IMR-90 (cell line): ENCODE measurements at regions not wholly inside any gene's neighbourhood (a gene's known extent, or its start where the extent isn't known, plus 50 kb on each side); places are given as distances from the start of the nearest gene placed in this dataset.

Experiments used
- BHLHE40 ChIP-seq: fragments of 150-350 bp; IDR thresholded peaks from 2 replicates; pipeline ENCODE4 v1.6.1; 2016; ENCODE audit warnings: mild to moderate bottlenecking, low read depth, low read length
- CEBPB ChIP-seq: IDR thresholded peaks from 2 replicates; pipeline ENCODE4 v1.6.1; 2012; ENCODE audit warnings: low read depth, low read length, improper control_type of control experiment
- FOS ChIP-seq: fragments of 150-350 bp; IDR thresholded peaks from 2 replicates; pipeline ENCODE4 v1.6.1; 2016; ENCODE audit warnings: low read depth, low read length
- MAFK ChIP-seq: IDR thresholded peaks from 2 replicates; pipeline ENCODE4 v1.6.1; 2012; ENCODE audit warnings: low read depth, low read length, improper control_type of control experiment
- MXI1 ChIP-seq: IDR thresholded peaks from 2 replicates; pipeline ENCODE4 v1.6.1; 2012; ENCODE audit warnings: low read depth, mild to moderate bottlenecking, low read length, moderate library complexity, borderline replicate concordance
- POLR2A ChIP-seq: IDR thresholded peaks from 2 replicates; pipeline ENCODE4 v1.6.1; 2012; ENCODE audit warnings: mild to moderate bottlenecking, low read depth, low read length
- RAD21 ChIP-seq: IDR thresholded peaks from 2 replicates; pipeline ENCODE4 v1.6.1; 2012; ENCODE audit warnings: low read length, improper control_type of control experiment
- RCOR1 ChIP-seq: IDR thresholded peaks from 2 replicates; pipeline ENCODE4 v1.6.1; 2012; ENCODE audit warnings: mild to moderate bottlenecking, low read length, improper control_type of control experiment; ENCODE audit not compliant: insufficient replicate concordance
- RFX5 ChIP-seq: IDR thresholded peaks from 2 replicates; pipeline ENCODE4 v1.8.0; 2012; ENCODE audit warnings: low read depth, mild to moderate bottlenecking, low read length, moderate library complexity
- SMC3 ChIP-seq: fragments of 150-350 bp; IDR thresholded peaks from 2 replicates; pipeline ENCODE4 v1.6.1; 2016; ENCODE audit warnings: low read depth, mild to moderate bottlenecking, antibody characterized with exemption, low read length, moderate library complexity
- TF ChIP-seq, protein P1 (sequence below): conservative IDR thresholded peaks from 2 replicates; pipeline ENCODE4 v1.5.1; 2012; ENCODE audit warnings: mild to moderate bottlenecking, low read depth, low read length, improper control_type of control experiment
- TF ChIP-seq, protein P2 (sequence below): fragments of 150-350 bp; IDR thresholded peaks from 2 replicates; pipeline ENCODE4 v1.6.1; 2017; ENCODE audit warnings: mild to moderate bottlenecking, antibody characterized with exemption, low read length, low read depth

DNA sequence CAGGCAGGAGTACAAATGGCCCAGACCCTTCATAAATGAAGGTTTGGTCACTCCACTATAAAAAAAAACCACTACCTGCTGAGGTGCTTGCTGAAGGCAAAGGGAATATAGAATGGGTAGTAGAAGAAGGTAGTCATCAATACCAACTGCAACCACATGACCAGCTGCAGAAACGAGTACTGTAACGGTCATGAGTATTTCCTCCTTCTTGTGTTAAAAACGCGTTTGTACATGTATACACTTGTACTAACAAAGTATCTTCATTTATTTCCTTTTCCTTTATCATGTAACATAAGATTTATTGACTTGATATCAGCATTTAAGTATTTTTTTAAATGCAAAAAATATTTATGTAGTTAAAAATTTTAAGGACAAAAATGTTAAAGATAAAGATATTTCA lies 238.6 kb downstream of the TFAP2B start:
- TF ChIP-seq, protein P1, sequence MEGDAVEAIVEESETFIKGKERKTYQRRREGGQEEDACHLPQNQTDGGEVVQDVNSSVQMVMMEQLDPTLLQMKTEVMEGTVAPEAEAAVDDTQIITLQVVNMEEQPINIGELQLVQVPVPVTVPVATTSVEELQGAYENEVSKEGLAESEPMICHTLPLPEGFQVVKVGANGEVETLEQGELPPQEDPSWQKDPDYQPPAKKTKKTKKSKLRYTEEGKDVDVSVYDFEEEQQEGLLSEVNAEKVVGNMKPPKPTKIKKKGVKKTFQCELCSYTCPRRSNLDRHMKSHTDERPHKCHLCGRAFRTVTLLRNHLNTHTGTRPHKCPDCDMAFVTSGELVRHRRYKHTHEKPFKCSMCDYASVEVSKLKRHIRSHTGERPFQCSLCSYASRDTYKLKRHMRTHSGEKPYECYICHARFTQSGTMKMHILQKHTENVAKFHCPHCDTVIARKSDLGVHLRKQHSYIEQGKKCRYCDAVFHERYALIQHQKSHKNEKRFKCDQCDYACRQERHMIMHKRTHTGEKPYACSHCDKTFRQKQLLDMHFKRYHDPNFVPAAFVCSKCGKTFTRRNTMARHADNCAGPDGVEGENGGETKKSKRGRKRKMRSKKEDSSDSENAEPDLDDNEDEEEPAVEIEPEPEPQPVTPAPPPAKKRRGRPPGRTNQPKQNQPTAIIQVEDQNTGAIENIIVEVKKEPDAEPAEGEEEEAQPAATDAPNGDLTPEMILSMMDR: no peak
- TF ChIP-seq, protein P2, sequence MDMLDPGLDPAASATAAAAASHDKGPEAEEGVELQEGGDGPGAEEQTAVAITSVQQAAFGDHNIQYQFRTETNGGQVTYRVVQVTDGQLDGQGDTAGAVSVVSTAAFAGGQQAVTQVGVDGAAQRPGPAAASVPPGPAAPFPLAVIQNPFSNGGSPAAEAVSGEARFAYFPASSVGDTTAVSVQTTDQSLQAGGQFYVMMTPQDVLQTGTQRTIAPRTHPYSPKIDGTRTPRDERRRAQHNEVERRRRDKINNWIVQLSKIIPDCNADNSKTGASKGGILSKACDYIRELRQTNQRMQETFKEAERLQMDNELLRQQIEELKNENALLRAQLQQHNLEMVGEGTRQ: no peak
- no peak for TF ChIP-seq POLR2A
- no peak for TF ChIP-seq RAD21
- TF ChIP-seq RCOR1: no peak
- TF ChIP-seq FOS: no peak
- no peak for TF ChIP-seq MAFK
- TF ChIP-seq BHLHE40: no peak
- no peak for TF ChIP-seq RFX5
- no peak for TF ChIP-seq SMC3
- TF ChIP-seq MXI1: no peak
- TF ChIP-seq CEBPB: no peak
